AML-193 (cell line): ENCODE measurements at regions not wholly inside any gene's neighbourhood (a gene's known extent, or its start where the extent isn't known, plus 50 kb on each side); places are given as distances from the start of the nearest gene placed in this dataset.
"Not testable (repeated sequence)": the region's sequence is repeated elsewhere in the genome, so short reads cannot be mapped to it uniquely, and the experiment has no call there.

Source experiments
- DNase-seq, 2 experiments: peaks; one replicate each; lab custom pipeline; 2025; lab: John Stamatoyannopoulos, UW

DNA sequence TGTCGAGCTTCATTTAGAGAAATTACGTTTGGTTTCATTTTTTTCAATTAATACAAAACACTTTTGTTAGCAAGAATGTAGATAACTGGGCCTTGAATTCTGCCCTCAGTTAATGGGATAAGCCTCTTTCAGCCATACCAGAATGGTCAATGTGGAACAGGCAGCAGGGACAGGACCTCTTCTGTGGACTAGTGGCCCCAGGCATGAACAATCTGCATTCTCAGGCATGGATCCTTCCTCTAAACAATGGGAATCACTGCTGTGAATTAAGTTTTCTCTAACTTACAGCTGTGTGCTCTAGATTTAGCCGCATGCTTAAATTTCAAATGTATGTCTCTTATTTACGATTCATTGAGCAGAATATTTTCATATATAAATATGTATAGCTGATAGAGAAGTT is 237.7 kb upstream of the PRKCQ start:
- no peak for DNase-seq

DNA sequence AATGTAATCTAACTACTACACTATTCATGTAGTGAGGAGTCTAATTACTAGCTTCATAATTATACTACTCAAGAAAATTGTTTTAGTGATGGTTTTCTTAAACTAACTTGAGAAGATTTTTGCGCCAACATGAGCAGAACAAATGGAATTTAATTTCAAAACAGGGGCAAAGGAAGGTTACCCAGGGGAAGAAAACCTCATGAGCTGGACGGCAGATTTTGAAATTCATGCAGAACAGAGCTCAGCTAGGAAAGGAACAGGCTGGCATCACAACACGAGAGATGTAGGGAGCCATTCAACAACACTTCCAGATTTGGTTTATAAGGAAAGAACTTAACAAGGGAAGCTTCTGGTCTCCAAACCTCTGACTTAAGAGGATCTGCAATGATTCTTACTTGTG is 235.3 kb upstream of the PRKCQ start:
- no peak for DNase-seq

DNA sequence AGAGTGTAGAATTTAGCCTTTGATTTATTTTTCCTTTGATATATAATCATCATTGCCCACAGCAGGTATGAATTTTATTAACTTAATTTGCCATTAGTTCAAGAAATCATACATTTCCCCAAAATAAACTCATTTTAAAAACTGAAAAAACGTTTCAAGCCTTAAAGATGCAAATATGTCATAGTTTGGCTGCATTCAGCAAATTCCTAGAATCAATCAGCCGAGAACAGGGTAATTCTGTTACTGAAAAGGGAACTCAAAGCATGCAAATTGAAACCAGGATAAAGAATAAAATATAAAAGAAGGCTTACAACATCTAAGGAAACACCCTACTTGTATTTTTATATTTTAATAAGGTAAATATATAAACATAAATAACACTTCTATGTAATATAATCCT is 233.8 kb upstream of the PRKCQ start:
- no peak for DNase-seq

- no peak for DNase-seq
Observed at GRCh38 chr10:6813306-6813705, 233.2 kb upstream of the PRKCQ start.

- no peak for DNase-seq
Observed at GRCh38 chr10:6811153-6811552, 231.1 kb upstream of the PRKCQ start.

DNA sequence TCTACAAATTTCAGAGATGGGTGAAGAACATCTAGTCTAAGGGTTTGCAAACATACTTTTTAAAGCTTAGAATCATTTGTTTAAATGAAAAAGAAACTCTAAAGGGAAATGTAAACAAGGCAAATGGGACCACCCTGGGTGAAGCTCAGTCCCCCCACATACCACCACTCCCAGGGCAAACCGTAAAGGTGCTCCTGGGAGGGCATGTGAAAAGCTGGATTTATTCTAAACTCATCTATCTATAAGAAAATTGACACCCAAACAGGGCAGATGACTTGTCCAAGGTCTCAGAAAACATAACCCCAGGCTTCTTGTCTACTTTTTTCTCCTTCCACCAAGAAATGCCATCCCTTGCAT is 223.3 kb upstream of the PRKCQ start:
- no peak for DNase-seq

- no peak for DNase-seq
Observed at GRCh38 chr10:6802759-6803426, 222.8 kb upstream of the PRKCQ start.

GRCh38 chr10:6796231-6796630 is 216.2 kb upstream of the PRKCQ start:
- no peak for DNase-seq

DNA sequence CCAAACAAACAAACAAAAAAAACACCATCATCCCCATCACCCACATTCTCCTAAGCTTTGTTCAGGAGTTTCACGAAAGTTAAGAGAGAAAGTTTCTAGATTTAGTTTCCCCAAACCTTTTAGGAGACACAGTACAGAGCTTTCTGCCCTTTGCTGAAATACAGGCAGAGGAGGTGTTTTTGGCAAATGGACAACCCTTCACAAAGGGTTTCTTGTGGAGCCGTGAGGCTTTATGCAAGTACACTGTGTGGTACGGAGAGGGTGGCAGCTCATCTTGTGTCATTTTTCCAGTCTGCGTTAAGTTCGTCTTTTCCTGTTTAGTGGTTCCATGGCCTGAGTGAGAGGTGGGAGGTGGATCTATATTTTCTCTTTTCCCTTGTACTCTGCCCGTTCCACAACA is 215.5 kb upstream of the PRKCQ start:
- DNase-seq, result no peak

DNA sequence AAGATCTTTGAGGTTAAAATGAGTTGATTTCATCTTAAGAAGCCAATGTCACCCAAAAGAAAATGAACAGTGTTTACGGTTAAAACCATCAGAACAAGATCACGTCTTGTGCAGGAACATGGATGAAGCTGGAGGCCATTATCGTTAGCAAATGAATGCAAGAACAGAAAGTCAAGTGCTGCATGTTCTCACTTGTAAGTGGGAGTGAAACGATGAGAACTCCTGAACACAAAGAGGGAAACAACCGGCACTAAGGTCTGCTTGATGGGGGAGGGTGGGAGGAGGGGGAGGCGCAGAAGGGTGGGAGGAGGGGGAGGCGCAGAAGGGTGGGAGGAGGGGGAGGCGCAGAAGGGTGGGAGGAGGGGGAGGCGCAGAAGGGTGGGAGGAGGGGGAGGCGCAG is 214.8 kb upstream of the PRKCQ start:
- DNase-seq, result not testable (repeated sequence)

- DNase-seq, result no peak
Observed at GRCh38 chr10:6794441-6794840, 214.4 kb upstream of the PRKCQ start.

- no peak for DNase-seq
Observed at GRCh38 chr10:6788731-6789130, 208.7 kb upstream of the PRKCQ start.

DNA sequence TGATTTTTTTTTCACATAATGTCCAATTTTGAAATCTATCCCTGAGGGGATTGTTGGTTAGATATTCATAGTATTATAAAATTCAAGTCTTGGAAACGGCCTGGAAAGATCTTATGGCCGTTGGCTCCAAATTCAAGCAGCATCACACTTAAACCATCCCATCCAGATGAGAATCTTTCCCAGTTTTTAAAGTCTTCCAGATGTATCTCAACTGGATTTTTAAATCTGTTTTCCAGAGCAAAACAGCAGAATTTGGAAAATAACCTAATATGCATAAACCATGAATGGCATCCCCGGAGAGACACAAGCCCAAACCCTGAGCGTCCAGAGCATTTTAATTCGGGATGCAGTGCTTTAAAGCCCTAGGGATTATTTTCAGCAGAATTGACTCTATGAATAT is 208.2 kb upstream of the PRKCQ start:
- no peak for DNase-seq

- no peak for DNase-seq
Observed at GRCh38 chr10:6787718-6788117, 207.6 kb upstream of the PRKCQ start.

GRCh38 chr10:6787091-6787490 is 207.0 kb upstream of the PRKCQ start:
- no peak for DNase-seq

- DNase-seq, result no peak
Observed at GRCh38 chr10:6786579-6787031, 206.5 kb upstream of the PRKCQ start.

DNA sequence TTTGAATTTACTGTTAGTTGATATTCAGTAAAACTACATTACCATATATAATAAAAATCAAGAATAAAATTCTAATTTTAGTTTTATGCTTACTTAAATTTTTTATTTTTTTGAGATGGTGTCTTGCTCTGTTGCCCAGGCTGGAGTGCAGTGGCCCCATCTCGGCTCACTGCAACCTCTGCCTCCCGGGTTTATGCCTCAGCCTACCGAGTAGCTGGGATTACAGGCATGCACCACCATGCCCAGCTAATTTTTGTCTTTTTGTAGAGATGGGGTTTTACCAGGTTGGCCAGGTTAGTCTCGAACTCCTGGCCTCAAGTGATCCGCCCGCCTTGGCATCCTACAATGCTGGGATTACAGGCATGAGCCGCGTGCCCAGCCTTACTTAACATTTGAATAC is 204.4 kb upstream of the PRKCQ start:
- not testable (repeated sequence) for DNase-seq

DNA sequence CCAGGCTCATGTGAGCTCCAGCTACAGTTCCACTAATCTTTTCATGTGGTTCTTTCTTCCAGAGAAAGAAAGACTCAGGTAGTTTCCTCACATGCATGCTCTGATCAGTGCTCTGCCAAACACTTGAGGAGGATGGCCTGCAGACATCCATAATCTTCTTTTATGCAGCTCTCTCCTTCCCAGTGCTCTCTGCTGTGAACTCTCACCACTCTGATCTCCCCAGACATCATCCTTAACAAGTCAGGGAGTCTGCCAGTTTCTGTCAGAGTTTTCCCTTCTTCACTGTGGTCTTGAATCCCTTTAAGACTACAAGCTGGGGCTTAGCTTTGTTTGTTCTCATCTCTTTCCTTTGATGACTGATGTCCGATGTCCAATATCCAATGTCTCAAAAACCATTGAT is 203.4 kb upstream of the PRKCQ start:
- DNase-seq, result no peak

DNA sequence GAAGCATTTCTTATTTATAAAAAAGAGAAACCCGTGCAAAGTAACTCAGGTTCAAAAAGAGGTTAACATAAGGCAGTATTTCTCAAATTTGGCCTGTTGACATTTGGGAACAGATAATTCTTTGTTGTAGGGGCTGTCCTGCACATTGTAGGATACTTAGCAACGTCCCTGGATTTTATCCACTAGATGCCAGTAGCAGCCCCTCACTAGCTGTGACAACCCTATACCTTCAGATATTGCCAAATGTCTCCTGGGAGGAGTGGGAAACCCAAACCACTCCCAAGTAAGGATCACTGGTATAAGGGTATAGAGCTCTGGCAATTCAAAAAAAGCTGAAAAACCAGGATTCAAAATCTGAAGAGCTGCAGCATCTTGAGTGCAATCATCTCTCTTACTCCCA is 202.3 kb upstream of the PRKCQ start:
- no peak for DNase-seq

- no peak for DNase-seq
Observed at GRCh38 chr10:6781133-6781770, 201.2 kb upstream of the PRKCQ start.

GRCh38 chr10:6780008-6780677 is 200.1 kb upstream of the PRKCQ start:
- DNase-seq, result no peak

DNA sequence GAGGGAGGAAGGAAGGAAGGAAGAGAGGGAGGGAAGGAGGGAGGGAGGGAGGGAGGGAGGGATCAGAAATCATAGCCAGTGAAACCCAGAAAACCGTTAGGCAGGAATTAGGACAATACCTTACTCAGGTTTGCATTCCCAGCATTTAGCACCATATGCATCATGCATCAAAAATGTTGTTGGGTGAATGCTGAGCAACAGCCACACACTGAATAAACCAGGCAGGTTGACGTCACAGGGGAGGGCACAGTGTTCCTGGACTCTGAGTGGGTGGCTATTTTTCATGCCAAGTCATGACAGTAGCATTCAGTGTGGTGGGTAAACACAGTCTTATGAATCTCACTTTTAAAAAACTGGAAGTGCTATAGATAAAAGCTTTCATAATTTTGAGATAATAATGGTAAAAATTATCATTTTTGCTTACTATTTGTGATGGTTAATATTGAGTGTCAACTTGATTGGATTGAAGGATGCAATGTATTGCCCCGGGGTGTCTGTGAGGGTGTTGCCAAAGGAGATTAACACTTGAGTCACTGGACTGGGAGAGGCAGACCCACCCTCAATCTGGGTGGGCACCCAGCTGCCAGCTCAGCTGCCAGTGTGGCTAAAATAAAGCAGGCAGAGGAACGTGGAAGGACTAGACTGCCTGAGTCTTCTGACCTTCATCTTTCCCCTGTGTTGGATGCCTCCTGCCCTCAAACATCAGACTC is 199.1 kb upstream of the PRKCQ start:
- DNase-seq, result no peak

DNA sequence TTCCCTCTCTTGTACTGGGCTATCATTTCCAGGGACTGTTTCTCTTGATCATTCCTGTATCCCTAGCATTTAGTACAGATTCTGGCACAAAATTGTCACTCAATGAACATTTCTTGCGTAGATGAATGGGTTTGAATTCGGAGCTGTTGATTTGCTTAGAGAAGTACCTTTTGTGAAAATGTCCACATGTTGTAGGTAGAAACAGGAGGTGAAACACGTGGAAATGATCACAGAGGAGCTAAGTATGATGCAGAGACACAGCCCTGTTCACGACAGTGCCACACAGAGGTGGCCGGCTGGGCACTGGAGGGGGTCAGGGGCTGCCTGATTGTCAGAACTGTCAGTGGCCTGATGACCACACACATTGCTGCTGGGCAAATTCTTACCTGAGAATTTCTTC is 196.1 kb upstream of the PRKCQ start:
- no peak for DNase-seq
